ENCODE measurements at regions not wholly inside any gene's neighbourhood (a gene's known extent, or its start where the extent isn't known, plus 50 kb on each side); places are given as distances from the start of the nearest gene placed in this dataset.

- no peak for TF ChIP-seq CTCF (conservative IDR thresholded peaks at IDR 0.05; ENCODE audit: low read length)
- TF ChIP-seq EZH2phosphoT487 (IDR thresholded peaks at IDR 0.05; ENCODE audit: borderline replicate concordance): no peak
- Histone ChIP-seq H3K4me2 (ENCODE audit: low read depth, low read length, poor library complexity, severe bottlenecking) (no peak overlapping the region), H3K79me2 (ENCODE audit: insufficient read depth, low read length) (no peaks in the 10 kb centered on the region)
Measured at GRCh38 chr7:38112075-38112474, 66.0 kb upstream of the STARD3NL start.

GRCh38 chr7:38120076-38120475 is 58.0 kb upstream of the STARD3NL start:
- Histone ChIP-seq H3K9me3 (ENCODE audit: insufficient read depth, low read depth, low read length) (no peaks in the 10 kb centered on the region; the same call in 1 of the 2 replicates), H3K4me3 (ENCODE audit: low read length, poor library complexity, severe bottlenecking) (no peak overlapping the region), H3K4me1 (ENCODE audit: insufficient read depth, low read length, poor library complexity, severe bottlenecking) (no peaks in the 10 kb centered on the region), H3K4me2 (ENCODE audit: low read depth, low read length, poor library complexity, severe bottlenecking) (no peak overlapping the region), H2AFZ (ENCODE audit: low read length) (no peak overlapping the region), H3K36me3 (ENCODE audit: insufficient read depth, low read length) (no peaks in the 10 kb centered on the region), H3K9ac (ENCODE audit: low read depth, low read length, poor library complexity, severe bottlenecking) (no peak overlapping the region), H3K79me2 (ENCODE audit: insufficient read depth, low read length) (no peaks in the 10 kb centered on the region), H3K9me2 (replicated peaks; ENCODE audit: low read depth, low read length) (no peaks in the 10 kb centered on the region), H3K27me3 (ENCODE audit: insufficient read depth, low read length, poor library complexity, severe bottlenecking) (no peaks in the 10 kb centered on the region), H3F3A (ENCODE audit: low read depth) (no peaks in the 10 kb centered on the region), H4K20me1 (ENCODE audit: insufficient read depth, low read length, poor library complexity, severe bottlenecking) (no peaks in the 10 kb centered on the region)
- TF ChIP-seq CTCF (conservative IDR thresholded peaks at IDR 0.05; ENCODE audit: low read length) (no peak), EZH2phosphoT487 (IDR thresholded peaks at IDR 0.05; ENCODE audit: borderline replicate concordance) (no peak)

More at GRCh38 chr7:38112075-38112474, 66.0 kb upstream of the STARD3NL start:
- no peaks in the 10 kb centered on the region for H4K20me1 ChIP-seq (ENCODE audit: insufficient read depth, low read length, poor library complexity, severe bottlenecking)
- H3K27me3 ChIP-seq (ENCODE audit: insufficient read depth, low read length, poor library complexity, severe bottlenecking): no peaks in the 10 kb centered on the region
- no peak overlapping the region for H2AFZ ChIP-seq (ENCODE audit: low read length)
- no peak overlapping the region for H3K9ac ChIP-seq (ENCODE audit: low read depth, low read length, poor library complexity, severe bottlenecking)
- H3F3A ChIP-seq (ENCODE audit: low read depth): no peaks in the 10 kb centered on the region
- H3K36me3 ChIP-seq (ENCODE audit: insufficient read depth, low read length): no peaks in the 10 kb centered on the region
- no peaks in the 10 kb centered on the region for H3K9me3 ChIP-seq (ENCODE audit: insufficient read depth, low read depth, low read length)
- H3K9me2 ChIP-seq (replicated peaks; ENCODE audit: low read depth, low read length): no peaks in the 10 kb centered on the region
- H3K4me1 ChIP-seq (ENCODE audit: insufficient read depth, low read length, poor library complexity, severe bottlenecking): no peaks in the 10 kb centered on the region
- no peak overlapping the region for H3K4me3 ChIP-seq (ENCODE audit: low read length, poor library complexity, severe bottlenecking)

- Histone ChIP-seq H3K4me3 (ENCODE audit: low read length, poor library complexity, severe bottlenecking) (no peak overlapping the region), H2AFZ (ENCODE audit: low read length) (no peak overlapping the region; the same call in 1 of the 2 replicates), H3K36me3 (ENCODE audit: insufficient read depth, low read length) (no peaks in the 10 kb centered on the region), H3K4me1 (ENCODE audit: insufficient read depth, low read length, poor library complexity, severe bottlenecking) (no peaks in the 10 kb centered on the region), H4K20me1 (ENCODE audit: insufficient read depth, low read length, poor library complexity, severe bottlenecking) (no peaks in the 10 kb centered on the region), H3F3A (ENCODE audit: low read depth) (no peaks in the 10 kb centered on the region), H3K27me3 (ENCODE audit: insufficient read depth, low read length, poor library complexity, severe bottlenecking) (no peaks in the 10 kb centered on the region), H3K9me2 (replicated peaks; ENCODE audit: low read depth, low read length) (no peaks in the 10 kb centered on the region), H3K9me3 (ENCODE audit: insufficient read depth, low read depth, low read length) (no peaks in the 10 kb centered on the region; the same call in 1 of the 2 replicates), H3K79me2 (ENCODE audit: insufficient read depth, low read length) (no peaks in the 10 kb centered on the region), H3K4me2 (ENCODE audit: low read depth, low read length, poor library complexity, severe bottlenecking) (no peak overlapping the region), H3K9ac (ENCODE audit: low read depth, low read length, poor library complexity, severe bottlenecking) (no peak overlapping the region)
- no peak for TF ChIP-seq EZH2phosphoT487 (IDR thresholded peaks at IDR 0.05; ENCODE audit: borderline replicate concordance)
- TF ChIP-seq CTCF (conservative IDR thresholded peaks at IDR 0.05; ENCODE audit: low read length): no peak
Measured at GRCh38 chr7:38122501-38122900, 55.5 kb upstream of the STARD3NL start.
